NT2/D1 (cell line): ENCODE measurements at regions not wholly inside any gene's neighbourhood (a gene's known extent, or its start where the extent isn't known, plus 50 kb on each side); places are given as distances from the start of the nearest gene placed in this dataset.
"Not testable (repeated sequence)": the region's sequence is repeated elsewhere in the genome, so short reads cannot be mapped to it uniquely, and the experiment has no call there.

Experiments
- DNase-seq: peaks from one replicate; pipeline ENCODE4 v3.0.0-alpha.2; 2011; ENCODE audit warnings: low read depth, low spot score
- H3K27me3 ChIP-seq: 2 replicates; pipeline ENCODE4 v1.6.0; 2011; ENCODE audit warnings: mild to moderate bottlenecking; ENCODE audit not compliant: insufficient read length, insufficient read depth
- H3K36me3 ChIP-seq: 2 replicates; pipeline ENCODE4 v1.6.1; 2011; ENCODE audit warnings: mild to moderate bottlenecking, low read length, mixed read lengths; ENCODE audit not compliant: insufficient read depth, insufficient read length
- H3K4me1 ChIP-seq: 2 replicates; pipeline ENCODE4 v1.5.1; 2011; ENCODE audit not compliant: insufficient read depth, insufficient read length
- H3K4me3 ChIP-seq: 2 replicates; pipeline ENCODE4 v1.5.1; 2011; ENCODE audit warnings: low read depth; ENCODE audit not compliant: insufficient read length
- H3K9ac ChIP-seq: 2 replicates; pipeline ENCODE4 v1.6.0; 2011; ENCODE audit warnings: low read depth; ENCODE audit not compliant: insufficient read length
- H3K9me3 ChIP-seq: 2 replicates; pipeline ENCODE4 v1.5.1; 2011; ENCODE audit warnings: mild to moderate bottlenecking, low read length; ENCODE audit not compliant: insufficient read depth
- SUZ12 ChIP-seq: IDR thresholded peaks from 2 replicates; pipeline ENCODE4 v1.6.1; 2011; ENCODE audit not compliant: insufficient read length, insufficient read depth; ENCODE audit errors: extremely low read depth
- YY1 ChIP-seq: IDR thresholded peaks from 2 replicates; pipeline ENCODE4 v1.6.1; 2011; ENCODE audit not compliant: insufficient read length, insufficient read depth
- ZNF274 ChIP-seq: IDR thresholded peaks from 2 replicates; pipeline ENCODE4 v1.6.1; 2011; ENCODE audit warnings: mild to moderate bottlenecking, low read depth, low read length

DNA sequence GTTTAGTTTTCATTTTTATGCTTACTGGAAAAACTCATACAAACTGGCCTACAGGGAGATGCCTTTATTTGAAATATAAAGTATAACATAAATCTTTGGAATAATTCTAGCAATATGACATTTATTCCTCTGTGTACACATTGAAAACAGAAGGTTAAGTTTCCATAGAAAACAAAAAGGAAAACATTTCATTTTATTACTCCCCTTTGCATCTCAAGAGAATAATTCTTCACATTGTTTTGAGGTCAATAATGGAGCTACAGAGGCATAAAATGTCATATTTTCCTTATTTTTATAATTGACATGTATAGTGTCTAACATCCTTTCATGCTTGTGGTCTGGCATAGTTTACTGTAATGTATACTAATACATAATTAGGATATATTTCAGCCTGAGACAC is 187.6 kb upstream of the AGTR1 start:
- no peaks in the 10 kb centered on the region for H3K4me1 ChIP-seq
- DNase-seq = no peak
- TF ChIP-seq SUZ12 (no peak), YY1 (no peak), ZNF274 (no peak)
- H3K9ac ChIP-seq = no peak overlapping the region
- H3K9me3 ChIP-seq = no peaks in the 10 kb centered on the region
- no peak overlapping the region for H3K4me3 ChIP-seq
- H3K27me3 ChIP-seq = no peaks in the 10 kb centered on the region
- no peaks in the 10 kb centered on the region for H3K36me3 ChIP-seq

DNA sequence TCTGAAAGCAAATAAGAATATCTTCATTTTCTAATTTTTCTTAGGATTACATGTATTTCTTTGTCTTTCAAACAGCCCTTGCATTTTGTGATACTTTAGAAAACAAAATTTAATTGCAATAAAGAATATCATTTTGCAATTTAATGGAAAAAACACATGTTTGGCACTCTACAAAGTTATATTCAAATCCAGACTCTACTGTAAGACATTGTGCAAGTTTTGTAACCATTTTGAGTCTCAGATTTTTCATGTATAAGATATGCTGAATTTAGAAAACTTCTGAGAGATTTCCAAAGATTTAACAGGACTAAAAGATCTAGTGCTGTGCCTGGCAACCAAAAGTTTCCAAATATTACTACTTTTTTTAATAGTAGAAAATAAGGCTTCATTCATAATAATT is 187.1 kb upstream of the AGTR1 start:
- no peak for TF ChIP-seq YY1
- TF ChIP-seq ZNF274 = no peak
- no peak for TF ChIP-seq SUZ12
- Histone ChIP-seq H3K4me1 (no peaks in the 10 kb centered on the region), H3K9ac (no peak overlapping the region), H3K4me3 (no peak overlapping the region), H3K36me3 (no peaks in the 10 kb centered on the region), H3K9me3 (no peaks in the 10 kb centered on the region), H3K27me3 (no peaks in the 10 kb centered on the region)
- no peak for DNase-seq

DNA sequence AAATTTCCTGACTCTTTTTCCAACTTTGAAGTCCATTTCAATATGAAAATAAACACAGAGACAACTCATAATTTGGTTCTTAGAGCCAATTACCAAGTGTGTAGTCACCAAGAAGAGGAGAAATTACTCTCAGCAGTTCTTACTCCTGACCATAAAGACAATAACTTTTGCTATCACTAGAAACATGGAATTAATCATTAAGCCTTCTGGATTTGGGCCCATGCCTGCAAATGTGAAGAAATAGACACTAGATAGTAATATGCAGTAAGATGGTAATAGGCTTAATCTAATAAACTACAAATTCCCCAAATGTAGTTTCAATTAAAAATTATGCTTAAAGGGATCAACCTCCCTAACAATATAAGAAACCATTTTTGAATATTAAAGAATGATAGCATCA is 185.1 kb upstream of the AGTR1 start:
- TF ChIP-seq ZNF274 = no peak
- TF ChIP-seq YY1 = no peak
- TF ChIP-seq SUZ12 = no peak
- no peak for DNase-seq
- no peaks in the 10 kb centered on the region for H3K27me3 ChIP-seq
- no peaks in the 10 kb centered on the region for H3K4me1 ChIP-seq
- H3K36me3 ChIP-seq = no peaks in the 10 kb centered on the region
- H3K4me3 ChIP-seq = no peak overlapping the region
- no peak overlapping the region for H3K9ac ChIP-seq
- H3K9me3 ChIP-seq = no peaks in the 10 kb centered on the region

DNA sequence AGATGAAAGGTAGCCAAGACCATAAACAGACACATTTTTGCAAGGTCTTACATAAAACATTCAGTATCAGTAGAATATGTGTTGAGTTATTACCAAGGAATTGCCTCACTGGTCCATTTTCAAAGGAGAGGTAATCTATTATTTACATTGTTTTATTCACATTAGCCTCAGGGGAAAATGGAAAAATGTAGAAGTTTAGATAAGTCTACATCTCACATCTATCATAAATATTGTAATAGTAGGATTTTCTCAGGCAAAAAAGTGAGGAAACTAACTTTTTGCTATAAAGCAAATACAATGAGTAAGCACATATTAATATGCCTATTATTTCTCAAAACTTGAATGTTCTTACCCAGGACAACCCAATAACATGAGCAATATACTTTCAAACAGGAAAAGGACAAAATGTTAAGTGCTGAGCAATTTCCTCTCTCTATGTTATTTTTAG is 184.6 kb upstream of the AGTR1 start:
- no peak overlapping the region for H3K4me3 ChIP-seq
- H3K9me3 ChIP-seq = no peaks in the 10 kb centered on the region
- H3K9ac ChIP-seq = no peak overlapping the region
- no peak for DNase-seq
- H3K4me1 ChIP-seq = no peaks in the 10 kb centered on the region
- no peak for TF ChIP-seq YY1
- no peaks in the 10 kb centered on the region for H3K27me3 ChIP-seq
- no peaks in the 10 kb centered on the region for H3K36me3 ChIP-seq

DNA sequence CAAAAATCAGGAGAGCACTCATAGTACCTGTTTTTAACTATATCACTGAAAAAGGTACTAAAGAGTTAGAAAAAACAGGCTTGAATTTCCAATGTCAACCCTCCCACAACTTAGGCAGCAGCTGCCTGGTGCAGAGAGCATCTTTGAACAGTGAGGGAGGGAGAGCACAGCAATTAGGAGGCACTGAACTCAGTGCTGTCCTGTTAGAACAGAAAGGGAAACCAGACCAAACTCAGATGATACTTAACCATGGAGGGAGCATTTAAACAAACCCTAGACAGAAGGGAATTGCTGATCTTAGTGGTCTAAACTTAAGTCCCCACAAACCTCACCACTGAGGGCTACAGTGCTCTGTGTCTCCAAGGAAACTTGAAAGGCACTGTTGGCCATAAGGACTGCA is 179.2 kb upstream of the AGTR1 start:
- Histone ChIP-seq H3K36me3 (no peaks in the 10 kb centered on the region), H3K9me3 (no peaks in the 10 kb centered on the region)
- DNase-seq = no peak

DNA sequence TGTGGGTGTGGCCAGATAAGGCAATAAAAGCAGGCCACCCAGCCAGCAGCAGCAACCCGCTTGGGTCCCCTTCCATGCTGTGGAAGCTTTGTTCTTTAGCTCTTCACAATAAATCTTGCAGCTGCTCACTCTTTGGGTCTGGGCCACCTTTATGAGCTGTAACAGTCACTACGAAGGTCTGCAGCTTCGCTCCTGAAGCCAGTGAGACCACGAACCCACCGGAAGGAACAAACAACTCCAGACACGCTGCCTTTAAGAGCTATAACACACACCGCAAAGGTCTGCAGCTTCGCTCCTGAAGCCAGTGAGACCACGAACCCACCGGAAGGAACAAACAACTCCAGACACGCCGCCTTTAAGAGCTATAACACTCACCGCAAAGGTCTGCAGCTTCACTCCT is 172.1 kb upstream of the AGTR1 start:
- not testable (repeated sequence) for H3K27me3 ChIP-seq, H3K9me3 ChIP-seq, H3K9ac ChIP-seq, H3K4me1 ChIP-seq, DNase-seq, H3K36me3 ChIP-seq, H3K4me3 ChIP-seq

More for the DNA sequence above, 179.2 kb upstream of the AGTR1 start:
- no peak for TF ChIP-seq SUZ12
- TF ChIP-seq ZNF274 = no peak
- no peak for TF ChIP-seq YY1
- H3K4me3 ChIP-seq = no peak overlapping the region
- H3K4me1 ChIP-seq = no peaks in the 10 kb centered on the region
- H3K27me3 ChIP-seq = no peaks in the 10 kb centered on the region
- H3K9ac ChIP-seq = no peak overlapping the region

DNA sequence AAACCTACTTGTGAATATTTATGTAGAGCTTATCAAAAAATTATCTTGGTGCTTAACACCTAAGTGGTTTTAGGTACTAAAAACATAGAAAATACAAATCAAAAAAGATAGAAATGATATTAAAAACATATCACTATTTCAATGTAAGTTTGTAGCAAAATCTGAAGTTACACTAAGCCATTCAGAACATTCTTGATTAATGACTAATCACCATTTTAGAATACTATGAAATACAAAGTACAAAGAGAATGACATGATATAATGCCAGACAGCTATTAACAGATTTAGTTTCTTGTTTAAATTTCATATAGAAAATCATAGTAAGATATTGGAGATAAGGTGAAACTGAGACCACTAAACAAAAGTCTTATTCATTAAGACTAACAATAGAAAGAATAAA is 169.7 kb upstream of the AGTR1 start:
- Histone ChIP-seq H3K27me3 (no peaks in the 10 kb centered on the region), H3K36me3 (no peaks in the 10 kb centered on the region), H3K4me1 (no peaks in the 10 kb centered on the region), H3K9ac (no peak overlapping the region), H3K4me3 (no peak overlapping the region), H3K9me3 (no peaks in the 10 kb centered on the region)
- no peak for TF ChIP-seq SUZ12
- no peak for TF ChIP-seq ZNF274
- TF ChIP-seq YY1 = no peak
- no peak for DNase-seq

DNA sequence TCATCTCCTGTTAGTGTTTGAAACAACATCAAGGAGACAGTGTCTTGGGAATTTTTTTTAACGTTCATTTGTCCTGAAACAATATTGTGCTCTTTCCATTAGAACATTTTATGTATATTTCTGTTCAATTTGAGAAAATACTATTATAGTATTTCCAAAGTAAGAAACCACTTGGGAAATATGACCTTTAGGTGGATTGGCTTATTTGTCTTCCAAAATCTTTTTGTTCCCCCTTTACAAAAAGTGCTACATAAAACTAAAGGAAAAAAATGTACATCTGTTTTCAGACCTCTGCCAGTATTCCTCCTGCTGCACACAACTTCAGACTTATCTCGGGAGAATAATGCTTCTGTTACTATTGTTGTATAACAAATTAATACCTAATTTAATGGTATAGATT is 165.9 kb upstream of the AGTR1 start:
- Histone ChIP-seq H3K4me3 (no peak overlapping the region), H3K36me3 (no peaks in the 10 kb centered on the region), H3K9me3 (no peaks in the 10 kb centered on the region), H3K4me1 (no peaks in the 10 kb centered on the region), H3K9ac (no peak overlapping the region), H3K27me3 (no peaks in the 10 kb centered on the region)
- no peak for DNase-seq
- TF ChIP-seq ZNF274 = no peak
- no peak for TF ChIP-seq YY1
- TF ChIP-seq SUZ12 = no peak
